ENCODE measurements at regions not wholly inside any gene's neighbourhood (a gene's known extent, or its start where the extent isn't known, plus 50 kb on each side); places are given as distances from the start of the nearest gene placed in this dataset.
"Not testable (repeated sequence)": the region's sequence is repeated elsewhere in the genome, so short reads cannot be mapped to it uniquely, and the experiment has no call there.

GRCh38 chr1:213601705-213602104 is 386.1 kb upstream of the PROX1 start:
- not testable (repeated sequence) for TF ChIP-seq CTCF, POLR2AphosphoS5 (IDR thresholded peaks at IDR 0.05)
